Vagina (tissue), 2 donors: ENCODE measurements at regions not wholly inside any gene's neighbourhood (a gene's known extent, or its start where the extent isn't known, plus 50 kb on each side); places are given as distances from the start of the nearest gene placed in this dataset.
A peak's percentile ranks its signal among the peaks of the same experiment; 100 is the strongest.

Source experiments
- DNase-seq, 2 donors: peaks; one replicate each; pipeline ENCODE4 v3.0.0-alpha.2; 2017; ENCODE audit errors: extremely low spot score in 2 of 2
- H3K27ac ChIP-seq: fragments of 200-600 bp; sonication (generic); one replicate; pipeline ENCODE4 v1.5.1; 2019
- H3K27me3 ChIP-seq: fragments of 200-600 bp; sonication (generic); one replicate; pipeline ENCODE4 v1.5.1; 2019
- H3K36me3 ChIP-seq, 2 donors: fragments of 200-600 bp; sonication (generic); one replicate each; pipeline ENCODE4 v1.5.1; 2017 to 2019
- H3K4me1 ChIP-seq: fragments of 200-600 bp; sonication (generic); one replicate; pipeline ENCODE4 v1.5.1; 2019
- H3K4me3 ChIP-seq, 2 donors: fragments of 200-600 bp; sonication (generic); 1 replicate in 1 of 2; 2 replicates in 1 of 2; pipeline ENCODE4 v1.5.1; 2016 to 2019
- H3K9me3 ChIP-seq: fragments of 200-600 bp; sonication (generic); one replicate; pipeline ENCODE4 v1.5.1; 2019
- CTCF ChIP-seq, 3 experiments: fragments of 450-650 bp in 2 of 3; fragments of 200-600 bp in 1 of 3; sonication (generic) in 1 of 3; IDR thresholded peaks; one replicate each; pipeline ENCODE4 v1.5.1; 2017 to 2019; ENCODE audit warnings: antibody characterized with exemption in 3 of 3, mild to moderate bottlenecking in 2 of 3, moderate library complexity in 2 of 3
- POLR2A ChIP-seq, 2 donors: fragments of 450-650 bp; IDR thresholded peaks; one replicate each; pipeline ENCODE4 v1.6.1; 2017; ENCODE audit warnings: antibody characterized with exemption in 2 of 2, mild to moderate bottlenecking in 2 of 2, moderate library complexity in 2 of 2
- POLR2AphosphoS5 ChIP-seq, 2 donors: sonication (generic); formaldehyde crosslinking; IDR thresholded peaks; one replicate each; pipeline ENCODE4 v1.9.0; 2017; ENCODE audit warnings: antibody characterized with exemption in 2 of 2, mild to moderate bottlenecking in 2 of 2, low read depth in 1 of 2; ENCODE audit not compliant: insufficient read depth in 1 of 2
- intact Hi-C: fragments of 100-400 bp; cut with DNase I; formaldehyde crosslinking; loops from one replicate; pipeline ENCODE4 v1.15.1; 2023

- Histone ChIP-seq H3K9me3 (no peaks in the 10 kb centered on the region), H3K27ac (no peak overlapping the region), H3K4me3 (no peak overlapping the region), H3K36me3 (no peaks in the 10 kb centered on the region), H3K27me3 (no peaks in the 10 kb centered on the region), H3K4me1 (no peaks in the 10 kb centered on the region)
- intact Hi-C loops: no loop called here
- peak in 1 of 2 donors; percentile 72 for DNase-seq
- TF ChIP-seq POLR2A (IDR thresholded peaks at IDR 0.05) (no peak), POLR2AphosphoS5 (IDR thresholded peaks at IDR 0.05; ENCODE audit: insufficient read depth in 1 of 2, low read depth in 1 of 2) (no peak), CTCF (IDR thresholded peaks at IDR 0.05) (no peak)
Measured at GRCh38 chr1:29672416-29673227, 436.3 kb downstream of the PTPRU start.

GRCh38 chr1:29671446-29672356 is 435.4 kb downstream of the PTPRU start:
- H3K27ac ChIP-seq: no peak overlapping the region
- H3K9me3 ChIP-seq: no peaks in the 10 kb centered on the region
- H3K4me3 ChIP-seq: no peak overlapping the region
- no peaks in the 10 kb centered on the region for H3K4me1 ChIP-seq
- H3K27me3 ChIP-seq: no peaks in the 10 kb centered on the region
- no peak for TF ChIP-seq CTCF (IDR thresholded peaks at IDR 0.05)
- no peak for TF ChIP-seq POLR2AphosphoS5 (IDR thresholded peaks at IDR 0.05; ENCODE audit: insufficient read depth in 1 of 2, low read depth in 1 of 2)
- TF ChIP-seq POLR2A (IDR thresholded peaks at IDR 0.05): no peak
- DNase-seq: peak; percentile 52 to 89
- no peaks in the 10 kb centered on the region for H3K36me3 ChIP-seq
- intact Hi-C loops: no loop called here

GRCh38 chr1:29670752-29671151 is 434.4 kb downstream of the PTPRU start:
- intact Hi-C loops: no loop called here
- Histone ChIP-seq H3K9me3 (no peaks in the 10 kb centered on the region), H3K4me1 (no peaks in the 10 kb centered on the region), H3K27me3 (no peaks in the 10 kb centered on the region), H3K36me3 (no peaks in the 10 kb centered on the region), H3K27ac (no peak overlapping the region), H3K4me3 (no peak overlapping the region)
- DNase-seq: peak; percentile 55 to 70
- TF ChIP-seq POLR2AphosphoS5 (IDR thresholded peaks at IDR 0.05; ENCODE audit: insufficient read depth in 1 of 2, low read depth in 1 of 2): no peak
- TF ChIP-seq POLR2A (IDR thresholded peaks at IDR 0.05): no peak
- TF ChIP-seq CTCF (IDR thresholded peaks at IDR 0.05): no peak

GRCh38 chr1:29669912-29670311 is 433.6 kb downstream of the PTPRU start:
- no peaks in the 10 kb centered on the region for H3K9me3 ChIP-seq
- DNase-seq: no peak
- no peaks in the 10 kb centered on the region for H3K27me3 ChIP-seq
- H3K4me3 ChIP-seq: no peak overlapping the region
- no peaks in the 10 kb centered on the region for H3K36me3 ChIP-seq
- no peaks in the 10 kb centered on the region for H3K4me1 ChIP-seq
- no peak for TF ChIP-seq POLR2A (IDR thresholded peaks at IDR 0.05)
- TF ChIP-seq POLR2AphosphoS5 (IDR thresholded peaks at IDR 0.05; ENCODE audit: insufficient read depth in 1 of 2, low read depth in 1 of 2): no peak
- no peak for TF ChIP-seq CTCF (IDR thresholded peaks at IDR 0.05)
- H3K27ac ChIP-seq: no peak overlapping the region
- intact Hi-C loops: no loop called here
